ENCODE measurements at regions not wholly inside any gene's neighbourhood (a gene's known extent, or its start where the extent isn't known, plus 50 kb on each side); places are given as distances from the start of the nearest gene placed in this dataset.

GRCh38 chr21:26784974-26785373 is 60.2 kb downstream of the ADAMTS1 start:
- DNase-seq = no peak

DNA sequence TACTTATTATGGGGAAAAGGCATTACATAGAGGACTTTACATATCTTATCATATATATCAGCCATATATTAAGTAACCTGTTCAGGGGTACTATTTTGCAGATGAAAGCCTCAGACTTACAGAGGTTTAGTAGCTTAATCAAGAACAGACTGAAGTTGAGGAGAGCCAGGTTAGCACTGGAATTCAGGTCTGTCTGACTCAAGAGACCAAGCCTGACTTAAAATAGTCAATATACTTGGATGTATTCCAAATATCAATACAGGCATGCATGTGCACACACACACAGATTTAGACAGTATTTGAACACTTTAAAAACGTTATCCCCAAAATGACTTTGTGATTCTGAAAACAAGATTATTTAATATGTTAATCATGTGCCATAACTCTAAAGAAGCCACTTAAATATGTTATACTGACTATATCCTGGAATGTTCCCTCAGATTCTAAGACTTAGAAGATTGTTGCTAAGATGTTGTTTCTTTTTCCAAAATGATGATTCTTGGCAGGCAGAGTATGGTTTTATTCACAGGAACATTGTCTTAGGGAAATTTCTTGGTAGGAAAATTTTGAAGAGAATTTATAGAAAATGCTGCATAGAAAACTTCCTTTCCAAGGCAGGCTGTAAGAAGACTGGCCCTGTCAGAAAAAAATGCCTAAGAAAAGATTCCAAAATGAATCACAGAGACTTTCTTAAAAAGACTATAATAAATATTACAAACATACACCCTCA is 61.6 kb downstream of the ADAMTS1 start:
- DNase-seq = no peak

DNA sequence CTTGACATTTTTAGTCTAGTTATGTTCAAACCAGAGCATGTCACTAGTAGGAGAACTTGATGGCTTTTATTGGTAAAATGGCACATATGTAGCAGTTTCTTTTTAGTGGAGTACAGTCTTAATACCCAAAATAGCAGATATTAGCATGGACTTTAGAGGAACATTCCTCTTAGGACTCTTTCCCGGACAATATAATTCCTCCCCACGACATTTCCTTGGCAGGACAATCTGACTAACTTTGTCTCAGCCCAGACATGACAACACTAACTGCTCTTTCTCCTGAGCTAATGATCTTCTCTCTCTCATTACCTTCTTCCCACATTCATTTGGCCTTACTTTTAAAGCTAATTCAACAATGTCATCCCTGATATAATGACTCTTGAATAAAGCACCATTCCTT is 62.5 kb downstream of the ADAMTS1 start:
- no peak for DNase-seq

- DNase-seq = no peak
These were observed 62.9 kb downstream of the ADAMTS1 start for GRCh38 chr21:26782331-26782730.

DNA sequence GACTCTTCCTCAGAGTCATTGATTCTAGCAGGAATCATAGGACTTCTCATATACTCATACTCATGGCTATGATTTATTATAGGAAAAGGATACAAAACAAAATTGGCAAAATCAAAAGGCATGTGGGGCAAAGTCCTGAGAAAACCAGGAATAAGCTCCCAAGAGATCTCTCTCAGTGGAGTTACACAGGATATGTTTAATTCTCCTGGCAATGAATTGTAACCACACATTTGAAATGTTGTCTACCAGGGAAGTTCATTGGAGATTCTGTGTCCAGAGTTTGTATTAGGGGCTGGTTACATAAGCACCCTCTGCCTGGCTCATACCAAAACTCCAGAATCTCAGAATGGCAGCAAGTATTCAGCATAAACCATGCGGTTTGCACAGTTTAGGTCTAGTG is 63.9 kb downstream of the ADAMTS1 start:
- no peak for DNase-seq

DNA sequence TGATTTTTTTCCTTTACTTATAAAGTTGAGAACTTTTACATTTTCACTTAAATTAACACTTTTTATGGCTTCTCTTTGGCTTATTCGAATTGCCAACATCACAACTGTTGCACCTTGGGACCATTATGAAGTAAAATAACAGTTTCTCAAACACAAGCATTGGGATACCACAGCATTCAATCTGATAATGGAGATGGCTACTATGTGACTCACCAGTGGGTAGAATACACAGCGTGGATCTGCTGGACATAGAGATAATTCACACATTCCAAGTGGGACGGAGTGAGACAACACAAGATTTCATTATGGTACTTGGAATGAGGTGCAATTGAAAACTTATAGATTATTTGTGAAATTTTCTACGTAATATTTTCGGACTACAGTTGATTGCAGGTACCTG is 68.0 kb downstream of the ADAMTS1 start:
- no peak for DNase-seq

DNA sequence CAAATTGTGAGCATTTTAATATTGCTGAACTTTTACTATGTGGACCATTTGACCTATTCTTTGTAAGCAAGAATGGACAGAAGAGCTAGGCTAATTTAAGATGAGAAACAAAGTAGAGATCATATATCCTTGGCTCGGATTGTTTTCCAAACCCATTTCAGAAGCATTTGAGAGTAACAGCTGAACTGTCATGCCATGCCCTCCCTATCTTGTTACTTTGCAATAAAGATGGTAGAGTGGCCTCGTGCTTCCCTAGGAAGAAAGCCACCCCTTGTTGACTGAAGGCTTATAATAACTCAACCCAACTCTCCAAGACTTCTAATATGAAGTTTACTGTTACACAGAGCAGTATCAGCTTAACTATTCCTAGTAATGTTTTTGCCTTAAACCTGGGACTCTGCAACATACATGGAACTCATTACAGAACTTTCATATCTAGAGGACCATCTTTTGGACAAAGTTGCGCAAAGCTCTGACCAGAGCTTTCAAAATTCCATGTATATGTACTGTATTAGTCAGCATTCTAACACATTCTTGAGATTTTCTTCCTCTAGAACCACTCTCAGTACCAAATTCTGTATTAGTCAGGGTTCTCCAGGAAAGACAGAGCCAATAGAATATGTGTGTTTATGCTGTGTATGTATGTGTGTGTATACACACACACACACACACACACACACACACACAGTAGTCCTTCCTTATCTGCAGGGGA is 68.7 kb downstream of the ADAMTS1 start:
- DNase-seq = no peak

GRCh38 chr21:26773058-26773457 is 72.2 kb downstream of the ADAMTS1 start:
- DNase-seq = no peak

DNA sequence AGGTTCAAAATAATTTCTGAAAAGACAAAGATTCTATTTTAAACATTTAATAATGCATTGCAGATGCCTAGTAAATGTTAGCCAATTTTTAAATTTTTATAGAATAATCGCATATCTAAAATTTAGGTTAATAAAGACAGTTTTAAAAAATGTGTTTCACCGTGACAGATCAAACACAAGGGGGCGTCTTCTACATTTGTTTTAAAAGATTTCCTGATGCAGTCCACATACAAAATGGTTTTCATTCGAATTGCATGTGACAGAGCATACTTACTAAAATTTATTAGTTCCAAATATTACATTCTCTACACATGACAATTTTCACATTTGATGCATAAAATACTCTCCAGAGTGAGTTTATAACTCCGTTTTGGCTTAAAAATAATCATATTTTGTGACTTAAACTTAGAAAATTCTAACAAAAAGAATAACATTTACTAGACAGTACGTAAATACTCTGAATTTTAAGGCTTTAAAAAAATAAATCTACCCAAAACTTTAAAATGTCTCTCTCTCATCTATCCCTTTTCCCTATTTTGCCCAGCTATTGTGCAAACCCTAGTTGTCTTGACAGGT is 75.5 kb downstream of the ADAMTS1 start:
- DNase-seq = no peak

- no peak for DNase-seq
These were observed 78.3 kb downstream of the ADAMTS1 start for GRCh38 chr21:26766826-26767325.

DNA sequence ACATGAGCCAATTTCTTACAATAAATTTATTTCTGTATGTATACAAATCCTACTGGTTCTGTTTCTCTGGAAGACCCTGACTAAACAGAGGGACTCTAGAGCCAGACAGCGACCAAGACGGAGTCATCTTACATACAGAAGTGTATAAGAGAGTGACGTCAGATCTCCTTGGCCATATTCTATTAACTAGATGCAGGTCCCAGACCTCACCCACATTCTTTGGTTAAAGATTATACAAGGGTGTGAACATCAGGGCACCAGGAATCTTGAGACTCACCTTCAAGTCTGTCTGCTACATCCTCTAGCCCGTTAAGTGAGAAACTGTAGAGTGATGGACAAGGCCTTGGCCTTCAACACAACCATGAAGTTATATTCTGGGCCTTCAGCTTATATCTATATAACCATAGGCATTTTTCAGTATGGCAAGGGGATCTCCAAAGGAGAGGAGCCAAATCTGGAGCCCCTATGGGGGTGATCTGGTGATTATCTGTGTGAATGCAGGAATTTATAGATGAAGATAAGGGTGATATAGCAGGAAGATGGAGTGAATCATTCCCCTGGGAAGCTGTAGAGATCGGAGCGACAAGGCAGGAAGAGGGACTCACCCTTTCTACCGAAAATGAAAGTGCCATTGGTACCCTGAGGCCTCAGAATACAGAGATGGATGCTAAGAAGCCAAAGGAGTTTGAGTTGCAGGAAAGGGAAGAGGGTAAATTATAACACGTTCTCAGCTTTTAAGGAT is 83.9 kb downstream of the ADAMTS1 start:
- no peak for DNase-seq

DNA sequence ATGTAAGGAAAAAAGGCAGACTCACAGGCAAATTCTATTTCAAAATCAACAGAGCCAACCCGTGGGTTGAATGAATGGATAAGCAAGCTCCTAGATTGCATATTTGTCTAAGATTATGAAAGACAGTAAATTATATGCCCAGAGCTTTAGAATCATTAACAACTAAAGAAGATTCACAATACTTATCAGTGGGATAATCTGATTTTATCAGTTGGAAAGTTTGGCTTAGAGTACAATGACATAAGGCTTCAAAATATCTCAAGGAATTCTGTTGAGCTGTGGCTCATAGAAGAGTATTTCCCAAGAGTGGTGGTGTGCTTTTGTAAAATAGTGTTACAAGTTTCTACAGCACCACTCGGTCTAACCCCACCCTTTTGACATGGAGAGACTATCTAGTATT is 85.5 kb downstream of the ADAMTS1 start:
- DNase-seq = no peak

DNA sequence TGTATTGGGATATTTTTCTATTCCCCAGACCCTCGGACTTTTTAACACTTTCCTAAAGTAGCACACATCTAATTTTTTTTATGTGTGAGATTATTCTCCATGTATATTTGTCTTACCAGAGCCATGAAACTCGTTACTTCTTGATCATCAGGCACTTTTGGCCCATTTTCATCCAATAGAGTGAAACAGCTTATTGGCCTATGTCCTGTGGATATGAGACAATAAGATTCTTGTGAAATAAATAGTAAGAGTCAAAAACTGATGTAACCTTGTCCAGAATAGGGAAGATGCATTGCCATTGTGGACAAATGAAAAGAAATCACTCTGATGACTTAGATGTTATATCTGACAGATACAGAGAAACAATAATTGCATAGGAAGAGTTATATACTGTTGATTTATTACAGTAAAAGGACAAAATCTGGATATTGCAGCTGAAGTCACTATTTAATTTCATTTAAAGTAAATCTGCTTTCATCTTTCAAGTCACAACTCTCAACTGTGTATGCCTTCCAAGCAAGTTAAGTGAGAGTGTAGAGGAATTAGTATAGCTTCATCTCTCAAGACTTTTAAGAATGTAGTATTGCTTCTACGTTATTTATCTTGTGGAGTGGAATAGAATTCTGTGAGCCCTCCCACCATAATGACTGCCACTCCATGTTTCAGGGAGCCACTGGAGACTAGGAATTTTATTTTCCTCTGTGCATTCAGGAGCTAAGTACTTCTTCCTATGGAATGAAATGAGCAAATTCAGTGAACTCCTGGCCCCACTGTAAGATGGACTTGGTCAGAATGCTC is 86.9 kb downstream of the ADAMTS1 start:
- DNase-seq = no peak

- DNase-seq = no peak
These were observed 88.6 kb downstream of the ADAMTS1 start for GRCh38 chr21:26756491-26757159.

DNA sequence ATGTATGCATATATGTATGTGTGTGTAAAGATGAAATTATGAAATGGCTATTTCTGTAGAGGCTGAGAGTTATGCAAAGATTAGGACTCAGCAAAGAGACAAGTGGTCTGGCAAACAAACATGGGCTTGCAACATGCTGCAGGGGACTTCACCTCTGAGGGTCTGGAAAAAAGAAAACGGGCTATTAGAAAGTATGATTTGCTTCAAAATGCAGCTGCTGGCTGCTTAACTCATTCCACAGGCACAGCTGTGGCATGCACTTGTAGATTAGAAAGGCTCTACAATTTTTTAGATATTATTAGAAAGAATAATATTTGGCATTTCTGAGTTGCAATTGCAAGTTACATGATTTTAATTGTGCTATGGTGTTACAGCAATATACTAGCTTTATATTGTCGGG is 90.4 kb downstream of the ADAMTS1 start:
- DNase-seq = no peak

GRCh38 chr21:26753822-26754221 is 91.4 kb downstream of the ADAMTS1 start:
- DNase-seq = no peak

DNA sequence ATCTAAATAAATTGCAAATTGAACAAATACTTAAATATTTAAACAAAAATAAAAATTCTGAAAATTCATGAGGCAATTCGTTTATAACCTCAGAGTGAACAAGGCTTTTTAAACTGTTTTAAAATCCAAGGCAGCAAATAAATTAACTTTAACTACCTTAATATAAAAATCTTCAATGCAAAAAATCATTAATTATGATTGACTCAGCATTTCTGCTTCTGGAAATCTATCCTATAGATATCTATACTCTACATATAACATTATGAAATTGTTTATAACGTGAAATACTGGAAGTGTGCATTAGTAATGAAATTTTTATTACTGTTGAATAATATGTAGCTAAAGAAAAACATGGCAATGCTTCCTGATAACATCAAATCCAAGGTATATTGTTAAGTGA is 92.4 kb downstream of the ADAMTS1 start:
- no peak for DNase-seq

GRCh38 chr21:26751305-26751704 is 93.9 kb downstream of the ADAMTS1 start:
- DNase-seq = no peak

DNA sequence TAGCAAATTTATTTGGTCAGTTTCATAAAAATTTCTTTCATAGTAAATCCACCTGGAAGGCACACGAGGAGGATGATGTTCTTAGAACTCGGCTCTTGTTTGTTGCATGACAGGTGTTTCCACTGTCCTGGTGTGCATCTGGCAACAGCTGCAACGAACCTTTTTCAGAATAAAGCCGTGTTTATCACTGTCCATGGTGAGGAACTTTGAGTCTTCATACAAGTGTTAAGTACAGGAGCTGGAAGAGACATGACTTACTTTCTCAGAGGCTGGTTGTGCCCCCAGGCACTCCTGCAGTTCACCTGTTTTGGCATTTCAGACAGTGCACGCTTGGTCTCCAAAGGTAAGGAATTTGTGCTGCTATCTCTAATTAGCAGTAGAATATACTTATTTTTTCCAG is 97.1 kb downstream of the ADAMTS1 start:
- no peak for DNase-seq

DNA sequence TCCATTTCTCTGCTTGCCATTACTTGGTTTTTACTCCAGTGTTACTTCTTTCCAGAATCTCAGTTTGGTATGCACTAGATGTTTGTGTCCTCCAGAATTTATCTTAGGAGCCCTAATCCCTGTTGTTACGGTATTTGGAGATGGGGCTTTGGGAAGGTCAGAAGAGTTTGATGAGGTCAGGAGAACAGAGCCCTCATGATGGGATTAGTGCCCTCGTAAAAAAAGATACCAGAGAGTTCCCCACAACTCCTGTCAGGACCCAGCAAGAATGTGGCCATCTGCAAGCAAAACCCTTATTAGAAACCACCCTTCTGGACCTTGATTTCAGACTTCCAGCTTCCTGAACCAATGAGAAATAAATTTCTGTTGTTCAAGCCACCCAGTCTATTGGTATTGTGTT is 98.0 kb downstream of the ADAMTS1 start:
- DNase-seq = no peak

DNA sequence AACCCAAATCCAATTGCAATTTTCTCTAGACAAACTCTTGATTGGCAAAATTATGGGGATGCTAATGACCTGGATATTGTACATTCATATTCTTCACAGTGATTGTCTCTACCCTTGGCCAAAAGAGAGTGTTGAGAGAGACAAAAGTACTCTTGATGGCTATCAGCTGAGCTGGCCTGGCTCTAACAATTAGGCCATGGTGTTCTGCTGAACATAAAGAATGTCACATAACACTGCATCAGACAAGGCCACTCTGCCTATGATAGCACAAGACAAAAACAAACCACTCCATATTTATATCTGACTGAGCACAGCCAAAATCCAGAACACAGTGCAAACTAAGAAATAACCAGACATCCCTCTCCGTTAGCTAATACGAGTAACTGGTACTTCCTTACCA is 101.7 kb downstream of the ADAMTS1 start:
- no peak for DNase-seq

- DNase-seq = no peak
These were observed 106.0 kb downstream of the ADAMTS1 start for GRCh38 chr21:26739189-26739588.

All from activated naive CD4-positive, alpha-beta T cell (primary cell).